ENCODE measurements at regions not wholly inside any gene's neighbourhood (a gene's known extent, or its start where the extent isn't known, plus 50 kb on each side); places are given as distances from the start of the nearest gene placed in this dataset.

DNA sequence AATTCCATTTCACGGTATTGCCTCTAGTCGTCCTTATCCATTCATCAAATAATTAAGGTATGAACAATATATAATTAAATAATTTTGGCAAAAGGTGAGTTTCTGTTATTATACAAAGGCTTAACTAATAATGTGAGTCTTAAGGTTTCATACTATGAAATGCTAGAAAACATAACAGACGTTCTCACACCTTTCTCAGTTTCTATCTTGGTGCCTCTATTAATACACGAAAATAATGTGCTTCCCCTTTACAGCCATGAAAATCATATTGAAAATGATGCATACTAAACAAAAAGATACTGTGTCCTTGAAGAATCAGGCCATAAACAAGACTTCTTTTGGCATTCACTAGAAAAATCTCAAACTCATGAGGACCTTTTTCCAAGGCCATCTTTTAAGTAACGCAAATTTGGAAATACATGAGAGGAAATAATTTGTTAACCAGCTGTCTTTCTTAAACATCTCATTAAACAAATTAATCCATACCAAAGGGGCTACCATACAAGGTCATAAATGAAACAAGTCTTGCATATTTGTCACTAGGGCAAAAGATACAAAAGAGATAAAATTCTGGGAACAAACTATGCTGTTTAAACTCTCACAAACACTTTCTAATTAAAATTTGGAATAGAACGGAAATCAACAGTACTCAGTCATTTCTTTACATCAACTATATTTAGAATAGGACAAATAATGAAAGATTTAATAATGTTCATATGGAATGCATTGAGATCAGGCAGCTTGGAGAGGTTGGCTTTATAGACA lies 53.9 kb upstream of the CAV2 start:
- TF ChIP-seq ZNF221 (tag by site-specific recombination; IDR thresholded peaks at IDR 0.05; ENCODE audit: borderline replicate concordance) (no peak), MEIS1 (CRISPR knock-in tag; IDR thresholded peaks at IDR 0.05; ENCODE audit: borderline replicate concordance) (no peak), ZNF248 (tag by site-specific recombination; IDR thresholded peaks at IDR 0.05) (no peak)
- TF ChIP-seq, protein P1, sequence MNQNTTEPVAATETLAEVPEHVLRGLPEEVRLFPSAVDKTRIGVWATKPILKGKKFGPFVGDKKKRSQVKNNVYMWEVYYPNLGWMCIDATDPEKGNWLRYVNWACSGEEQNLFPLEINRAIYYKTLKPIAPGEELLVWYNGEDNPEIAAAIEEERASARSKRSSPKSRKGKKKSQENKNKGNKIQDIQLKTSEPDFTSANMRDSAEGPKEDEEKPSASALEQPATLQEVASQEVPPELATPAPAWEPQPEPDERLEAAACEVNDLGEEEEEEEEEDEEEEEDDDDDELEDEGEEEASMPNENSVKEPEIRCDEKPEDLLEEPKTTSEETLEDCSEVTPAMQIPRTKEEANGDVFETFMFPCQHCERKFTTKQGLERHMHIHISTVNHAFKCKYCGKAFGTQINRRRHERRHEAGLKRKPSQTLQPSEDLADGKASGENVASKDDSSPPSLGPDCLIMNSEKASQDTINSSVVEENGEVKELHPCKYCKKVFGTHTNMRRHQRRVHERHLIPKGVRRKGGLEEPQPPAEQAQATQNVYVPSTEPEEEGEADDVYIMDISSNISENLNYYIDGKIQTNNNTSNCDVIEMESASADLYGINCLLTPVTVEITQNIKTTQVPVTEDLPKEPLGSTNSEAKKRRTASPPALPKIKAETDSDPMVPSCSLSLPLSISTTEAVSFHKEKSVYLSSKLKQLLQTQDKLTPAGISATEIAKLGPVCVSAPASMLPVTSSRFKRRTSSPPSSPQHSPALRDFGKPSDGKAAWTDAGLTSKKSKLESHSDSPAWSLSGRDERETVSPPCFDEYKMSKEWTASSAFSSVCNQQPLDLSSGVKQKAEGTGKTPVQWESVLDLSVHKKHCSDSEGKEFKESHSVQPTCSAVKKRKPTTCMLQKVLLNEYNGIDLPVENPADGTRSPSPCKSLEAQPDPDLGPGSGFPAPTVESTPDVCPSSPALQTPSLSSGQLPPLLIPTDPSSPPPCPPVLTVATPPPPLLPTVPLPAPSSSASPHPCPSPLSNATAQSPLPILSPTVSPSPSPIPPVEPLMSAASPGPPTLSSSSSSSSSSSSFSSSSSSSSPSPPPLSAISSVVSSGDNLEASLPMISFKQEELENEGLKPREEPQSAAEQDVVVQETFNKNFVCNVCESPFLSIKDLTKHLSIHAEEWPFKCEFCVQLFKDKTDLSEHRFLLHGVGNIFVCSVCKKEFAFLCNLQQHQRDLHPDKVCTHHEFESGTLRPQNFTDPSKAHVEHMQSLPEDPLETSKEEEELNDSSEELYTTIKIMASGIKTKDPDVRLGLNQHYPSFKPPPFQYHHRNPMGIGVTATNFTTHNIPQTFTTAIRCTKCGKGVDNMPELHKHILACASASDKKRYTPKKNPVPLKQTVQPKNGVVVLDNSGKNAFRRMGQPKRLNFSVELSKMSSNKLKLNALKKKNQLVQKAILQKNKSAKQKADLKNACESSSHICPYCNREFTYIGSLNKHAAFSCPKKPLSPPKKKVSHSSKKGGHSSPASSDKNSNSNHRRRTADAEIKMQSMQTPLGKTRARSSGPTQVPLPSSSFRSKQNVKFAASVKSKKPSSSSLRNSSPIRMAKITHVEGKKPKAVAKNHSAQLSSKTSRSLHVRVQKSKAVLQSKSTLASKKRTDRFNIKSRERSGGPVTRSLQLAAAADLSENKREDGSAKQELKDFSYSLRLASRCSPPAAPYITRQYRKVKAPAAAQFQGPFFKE (tag by site-specific recombination; IDR thresholded peaks at IDR 0.05; ENCODE audit: borderline replicate concordance) = no peak
